AG04450 (cell line): ENCODE measurements at regions not wholly inside any gene's neighbourhood (a gene's known extent, or its start where the extent isn't known, plus 50 kb on each side); places are given as distances from the start of the nearest gene placed in this dataset.

Experiments
- CTCF ChIA-PET: fragments of 300-600, 350-600 bp; formaldehyde crosslinking; extraction: SDS; loops from one replicate; lab custom pipeline; 2022; ENCODE audit warnings: antibody characterized with exemption, inconsistent platforms; lab: Charles Lee
- POLR2A ChIA-PET: fragments of 350-600 bp; formaldehyde crosslinking; extraction: SDS; loops from one replicate; lab custom pipeline; 2021; ENCODE audit warnings: antibody characterized with exemption, inconsistent platforms; lab: Yijun Ruan, JAX
- DNase-seq: peaks from one replicate; pipeline ENCODE4 v3.0.0-alpha.2; 2011; ENCODE audit warnings: low read depth, low spot score
- H3K27ac ChIP-seq: one replicate; pipeline ENCODE4 v1.5.1; 2012; ENCODE audit warnings: low read depth, low read length, control low read depth
- H3K27me3 ChIP-seq: one replicate; pipeline ENCODE4 v1.6.0; 2012; ENCODE audit warnings: low read length; ENCODE audit not compliant: control insufficient read depth, insufficient read depth
- H3K4me3 ChIP-seq: 2 replicates; pipeline ENCODE4 v1.5.1; 2011; ENCODE audit warnings: mild to moderate bottlenecking, low read depth, low read length, control low read depth
- H3K9me3 ChIP-seq: 2 replicates; pipeline ENCODE4 v1.5.1; 2012; ENCODE audit warnings: low read length; ENCODE audit not compliant: control insufficient read depth, insufficient read depth
- CTCF ChIP-seq: IDR thresholded peaks from 2 replicates; pipeline ENCODE4 v1.5.1; 2011; ENCODE audit warnings: low read depth, low read length, control low read depth, inconsistent platforms

DNA sequence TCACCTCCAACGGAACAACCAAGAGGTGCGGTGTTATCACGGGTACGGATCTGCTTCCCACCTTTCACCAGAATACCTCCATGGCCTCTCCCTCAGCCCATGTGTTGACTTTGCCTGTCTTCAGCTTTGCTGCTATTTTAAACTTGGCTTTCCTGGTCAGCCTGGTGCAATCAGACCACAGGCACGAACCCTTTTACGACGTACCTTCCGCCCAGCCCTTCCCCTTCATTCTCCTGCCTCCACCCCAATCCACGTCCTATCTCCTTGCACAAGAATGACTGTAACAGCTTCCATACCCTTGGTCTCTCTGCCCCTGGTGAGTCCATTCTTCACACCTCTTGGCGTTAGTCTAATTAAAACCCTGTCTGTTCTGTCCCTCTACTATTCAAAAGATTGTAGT lies 431.7 kb downstream of the EFNB2 start:
- no peak for DNase-seq
- ChIA-PET POLR2A (interaction anchor here (1.2 kb wide), 3 partner anchors 11 to 53 kb away, joined by 3 to 4 read pairs (median 4); no protein-coding TSS in a partner anchor), CTCF (no interaction called here)
- TF ChIP-seq CTCF = no peak
- H3K4me3 ChIP-seq = no peak overlapping the region
- H3K27me3 ChIP-seq = no peaks in the 10 kb centered on the region
- no peak overlapping the region for H3K27ac ChIP-seq
- no peaks in the 10 kb centered on the region; the same call in 1 of the 2 replicates for H3K9me3 ChIP-seq

DNA sequence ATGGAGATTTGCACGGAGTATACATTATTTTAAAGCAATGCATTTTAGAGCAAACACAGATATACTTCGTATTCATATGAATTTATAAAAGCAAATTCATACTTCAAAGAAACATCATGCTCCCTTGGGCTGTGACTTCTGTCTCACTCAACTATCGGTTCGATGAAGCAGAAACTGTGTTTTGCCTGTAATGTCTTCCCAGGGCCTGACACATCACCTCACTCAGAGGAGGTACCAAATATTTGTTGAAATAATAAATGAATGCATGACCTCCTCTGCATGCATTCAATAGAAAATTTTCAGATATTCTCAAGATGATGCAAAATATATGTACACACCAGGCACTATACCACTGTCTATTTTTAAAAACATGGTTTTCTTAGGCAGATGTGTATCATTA lies 432.7 kb downstream of the EFNB2 start:
- DNase-seq = no peak
- H3K4me3 ChIP-seq = no peak overlapping the region
- H3K27ac ChIP-seq = no peak overlapping the region
- ChIA-PET POLR2A (no interaction called here), CTCF (no interaction called here)
- no peaks in the 10 kb centered on the region for H3K27me3 ChIP-seq
- no peak for TF ChIP-seq CTCF
- no peaks in the 10 kb centered on the region; the same call in 1 of the 2 replicates for H3K9me3 ChIP-seq

DNA sequence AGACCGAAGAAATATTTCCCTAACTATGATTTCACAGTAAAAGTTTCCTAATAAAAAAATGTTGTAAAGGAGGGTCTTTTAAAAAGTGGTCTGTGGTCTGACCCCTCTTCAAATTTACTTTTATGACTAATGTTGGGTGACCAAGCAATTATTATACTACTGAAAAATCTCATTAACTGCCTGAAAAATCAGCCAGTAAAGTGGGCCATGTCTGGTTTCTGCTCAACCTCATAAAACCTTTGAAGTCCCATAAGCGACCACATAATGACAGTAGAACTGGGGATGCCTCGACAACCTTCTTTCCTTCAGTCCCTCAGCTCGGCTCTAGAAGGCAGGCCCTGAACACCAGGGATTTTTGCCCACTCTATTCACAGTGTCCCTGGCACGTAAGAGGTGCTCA lies 434.3 kb downstream of the EFNB2 start:
- CTCF ChIA-PET = no interaction called here
- Histone ChIP-seq H3K27ac (no peak overlapping the region), H3K27me3 (no peaks in the 10 kb centered on the region), H3K9me3 (no peaks in the 10 kb centered on the region; the same call in 1 of the 2 replicates), H3K4me3 (no peak overlapping the region)
- no peak for TF ChIP-seq CTCF
- no peak for DNase-seq
- POLR2A ChIA-PET = no interaction called here

DNA sequence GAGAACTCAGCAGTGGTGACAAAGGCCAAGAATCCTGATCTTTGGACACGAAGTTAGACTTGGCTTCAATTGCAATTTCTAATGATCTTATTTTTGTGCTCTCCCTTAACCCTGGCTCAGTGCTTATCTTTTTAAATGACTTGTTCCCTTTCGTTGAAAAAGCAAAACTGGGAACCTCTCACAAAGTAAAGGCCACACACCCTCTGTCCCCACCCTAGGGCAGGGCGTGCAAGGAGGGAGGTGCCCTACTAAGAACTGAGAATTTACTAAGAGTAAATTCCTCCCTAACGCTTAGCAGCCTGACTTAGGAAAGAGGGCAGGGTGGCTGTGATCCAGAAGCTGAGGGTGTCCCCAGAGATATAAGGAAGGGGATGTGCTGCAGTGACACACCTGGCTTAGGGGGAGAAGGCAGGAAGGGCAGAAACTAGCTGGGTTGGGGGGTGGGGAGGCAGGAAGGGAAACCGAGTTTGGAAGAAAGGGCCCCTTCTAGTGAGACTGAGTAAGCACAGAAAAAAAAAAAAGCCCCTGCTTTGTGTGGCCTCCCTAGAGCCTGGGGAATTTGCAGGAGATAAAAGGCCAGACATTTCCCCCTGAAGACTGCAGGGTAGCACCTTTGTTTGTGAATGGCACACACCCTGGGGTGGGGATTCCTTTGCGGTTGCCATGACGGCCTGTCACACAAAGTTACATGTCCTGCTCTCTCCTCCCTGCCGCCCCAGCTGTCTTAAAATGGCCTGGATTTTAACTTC lies 435.1 kb downstream of the EFNB2 start:
- ChIA-PET POLR2A (no interaction called here), CTCF (no interaction called here)
- H3K4me3 ChIP-seq = no peak overlapping the region
- no peak for TF ChIP-seq CTCF
- H3K27me3 ChIP-seq = no peaks in the 10 kb centered on the region
- H3K27ac ChIP-seq = no peak overlapping the region
- DNase-seq = no peak
- H3K9me3 ChIP-seq = no peaks in the 10 kb centered on the region; the same call in 1 of the 2 replicates

DNA sequence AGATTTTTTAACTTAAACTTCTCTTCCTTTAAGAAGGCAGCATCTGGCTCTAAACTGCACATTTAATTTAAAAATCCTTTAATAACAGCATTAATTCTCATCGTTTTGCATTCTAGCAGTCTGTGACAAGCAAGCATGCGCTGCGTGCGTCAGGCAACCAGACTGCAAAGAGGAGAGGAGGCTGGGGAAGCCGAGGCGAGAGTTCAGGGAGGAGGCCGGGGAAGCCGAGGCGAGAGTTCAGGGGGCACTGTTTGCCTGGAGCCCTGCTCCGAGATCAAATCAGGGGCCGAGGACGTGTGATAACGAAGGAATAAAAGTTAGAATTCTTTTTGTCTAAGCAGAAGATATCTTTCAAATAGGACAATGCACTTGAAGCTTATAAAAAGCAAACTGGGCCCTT lies 435.7 kb downstream of the EFNB2 start:
- H3K9me3 ChIP-seq = no peaks in the 10 kb centered on the region; the same call in 1 of the 2 replicates
- POLR2A ChIA-PET = no interaction called here
- no peak overlapping the region for H3K27ac ChIP-seq
- DNase-seq = no peak
- no peaks in the 10 kb centered on the region for H3K27me3 ChIP-seq
- CTCF ChIA-PET = no interaction called here
- TF ChIP-seq CTCF = no peak
- H3K4me3 ChIP-seq = no peak overlapping the region
